Panc1 (cell line): ENCODE measurements at regions not wholly inside any gene's neighbourhood (a gene's known extent, or its start where the extent isn't known, plus 50 kb on each side); places are given as distances from the start of the nearest gene placed in this dataset.
"Not testable (repeated sequence)": the region's sequence is repeated elsewhere in the genome, so short reads cannot be mapped to it uniquely, and the experiment has no call there.

ENCODE experiments used
- ATAC-seq: fragments of 200-7000 bp; cut with Tn5 transposase; 2 replicates; pipeline ENCODE4 v1.9.1; 2020; ENCODE audit warnings: mild to moderate bottlenecking, moderate library complexity
- BruUV-seq: library from RNA; stranded (reverse); fragments of 400-500 nt; replicated peaks from 2 replicates; lab custom pipeline; 2021; lab: Mats Ljungman, UMichigan
- CTCF ChIA-PET: fragments of 300-600 bp; sonication (Branson Sonifier 250); formaldehyde crosslinking; loops from one replicate; lab custom pipeline; 2022; ENCODE audit warnings: antibody characterized with exemption; lab: Charles Lee
- POLR2A ChIA-PET: fragments of 300-600 bp; sonication (Branson Sonifier 250); formaldehyde crosslinking; loops from one replicate; lab custom pipeline; 2022; ENCODE audit warnings: antibody characterized with exemption; lab: Charles Lee
- DNase-seq: peaks from one replicate; pipeline ENCODE4 v3.0.0-alpha.2; 2010; ENCODE audit warnings: low read depth, low spot score
- H3K27ac ChIP-seq: 2 replicates; pipeline ENCODE4 v1.5.1; 2011; ENCODE audit warnings: mild to moderate bottlenecking, low read length, inconsistent platforms
- H3K27me3 ChIP-seq: fragments of 200-500 bp; sonication (Bioruptor generic); 2 replicates; pipeline ENCODE4 v1.6.0; 2014; ENCODE audit warnings: low read length, inconsistent platforms; ENCODE audit not compliant: control insufficient read depth, insufficient read depth
- H3K36me3 ChIP-seq: fragments of 200-500 bp; sonication (Bioruptor generic); 2 replicates; pipeline ENCODE4 v1.5.1; 2014; ENCODE audit warnings: inconsistent platforms, mild to moderate bottlenecking, low read length, moderate library complexity; ENCODE audit not compliant: control insufficient read depth, insufficient read depth
- H3K4me1 ChIP-seq: 2 replicates; pipeline ENCODE4 v1.5.1; 2011; ENCODE audit warnings: inconsistent platforms, mild to moderate bottlenecking, low read length, moderate library complexity; ENCODE audit not compliant: control insufficient read depth, insufficient read depth
- H3K4me3 ChIP-seq, 2 experiments: 2 replicates each; pipeline ENCODE4 v1.5.1; 2011 to 2012; ENCODE audit warnings: low read depth in 2 of 2, low read length in 2 of 2, mild to moderate bottlenecking in 2 of 2, inconsistent platforms in 1 of 2, moderate library complexity in 1 of 2
- H3K9me3 ChIP-seq: fragments of 200-500 bp; sonication (Bioruptor generic); 2 replicates; pipeline ENCODE4 v1.5.1; 2014; ENCODE audit warnings: low read depth, mild to moderate bottlenecking, inconsistent platforms, low read length, moderate library complexity; ENCODE audit not compliant: control insufficient read depth, insufficient read depth
- POLR2AphosphoS5 ChIP-seq: IDR thresholded peaks from 2 replicates; pipeline ENCODE4 v1.6.1; 2012; ENCODE audit warnings: mild to moderate bottlenecking, low read depth, low read length, moderate library complexity
- SIN3A ChIP-seq: IDR thresholded peaks from 2 replicates; pipeline ENCODE4 v1.6.1; 2012; ENCODE audit warnings: low read depth, mild to moderate bottlenecking, low read length, moderate library complexity, borderline replicate concordance; ENCODE audit not compliant: insufficient read depth
- TCF7L2 ChIP-seq: IDR thresholded peaks from 2 replicates; pipeline ENCODE4 v1.6.1; 2011; ENCODE audit warnings: mild to moderate bottlenecking, low read depth, low read length, inconsistent platforms
- in situ Hi-C: cut with HindIII; loops from 2 replicates; pipeline ENCODE4 v1.10.0; 2016; ENCODE audit warnings: low sequenced_read_pairs, low pct_unique_long_range_greater_than_20kb
- intact Hi-C: fragments of 100-400 bp; cut with micrococcal nuclease; formaldehyde crosslinking; loops from one replicate; pipeline ENCODE4 v1.10.0; 2022; ENCODE audit not compliant: unreplicated experiment
- TF ChIP-seq, protein P1 (sequence below), 2 experiments: IDR thresholded peaks; 2 replicates each; pipeline ENCODE4 v1.6.1; 2011 to 2012; ENCODE audit warnings: low read depth in 2 of 2, control low read depth in 1 of 2, low read length in 1 of 2, mild to moderate bottlenecking in 1 of 2, moderate library complexity in 1 of 2; ENCODE audit not compliant: insufficient read depth in 1 of 2
- TF ChIP-seq, protein P2 (sequence below): fragments of 450-650 bp; IDR thresholded peaks from 2 replicates; pipeline ENCODE4 v1.5.1; 2017; ENCODE audit warnings: mild to moderate bottlenecking

DNA sequence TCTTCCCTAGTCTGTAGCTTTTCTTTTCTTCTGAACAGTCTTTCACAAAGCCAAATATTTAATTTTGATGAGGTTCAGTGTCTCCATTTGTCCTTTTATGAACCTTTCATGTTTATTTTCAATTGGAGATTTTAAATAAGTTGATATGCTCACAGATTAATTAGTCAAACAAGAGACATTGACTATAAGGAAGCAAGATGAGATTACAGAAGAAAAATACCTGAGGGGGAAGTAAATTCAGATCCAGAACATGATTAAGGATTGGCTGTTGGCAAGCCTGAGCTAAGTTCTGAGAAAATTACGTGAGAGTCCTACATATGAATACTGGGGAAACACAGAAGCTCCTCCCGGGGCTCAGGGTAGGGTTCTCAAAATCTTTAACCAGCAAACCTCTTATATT, 1039.8 kb upstream of the SEMA6A start:
- POLR2A ChIA-PET: no interaction called here
- Histone ChIP-seq H3K27ac (no peak overlapping the region), H3K36me3 (no peaks in the 10 kb centered on the region), H3K9me3 (no peaks in the 10 kb centered on the region), H3K4me1 (no peaks in the 10 kb centered on the region), H3K27me3 (no peaks in the 10 kb centered on the region), H3K4me3 (no peak overlapping the region)
- in situ Hi-C loops (no loop called here), intact Hi-C loops (no loop called here)
- CTCF ChIA-PET: no interaction called here
- DNase-seq (no peak), ATAC-seq (no peak)
- TF ChIP-seq SIN3A: no peak
- no peak for TF ChIP-seq POLR2AphosphoS5
- TF ChIP-seq, protein P1, sequence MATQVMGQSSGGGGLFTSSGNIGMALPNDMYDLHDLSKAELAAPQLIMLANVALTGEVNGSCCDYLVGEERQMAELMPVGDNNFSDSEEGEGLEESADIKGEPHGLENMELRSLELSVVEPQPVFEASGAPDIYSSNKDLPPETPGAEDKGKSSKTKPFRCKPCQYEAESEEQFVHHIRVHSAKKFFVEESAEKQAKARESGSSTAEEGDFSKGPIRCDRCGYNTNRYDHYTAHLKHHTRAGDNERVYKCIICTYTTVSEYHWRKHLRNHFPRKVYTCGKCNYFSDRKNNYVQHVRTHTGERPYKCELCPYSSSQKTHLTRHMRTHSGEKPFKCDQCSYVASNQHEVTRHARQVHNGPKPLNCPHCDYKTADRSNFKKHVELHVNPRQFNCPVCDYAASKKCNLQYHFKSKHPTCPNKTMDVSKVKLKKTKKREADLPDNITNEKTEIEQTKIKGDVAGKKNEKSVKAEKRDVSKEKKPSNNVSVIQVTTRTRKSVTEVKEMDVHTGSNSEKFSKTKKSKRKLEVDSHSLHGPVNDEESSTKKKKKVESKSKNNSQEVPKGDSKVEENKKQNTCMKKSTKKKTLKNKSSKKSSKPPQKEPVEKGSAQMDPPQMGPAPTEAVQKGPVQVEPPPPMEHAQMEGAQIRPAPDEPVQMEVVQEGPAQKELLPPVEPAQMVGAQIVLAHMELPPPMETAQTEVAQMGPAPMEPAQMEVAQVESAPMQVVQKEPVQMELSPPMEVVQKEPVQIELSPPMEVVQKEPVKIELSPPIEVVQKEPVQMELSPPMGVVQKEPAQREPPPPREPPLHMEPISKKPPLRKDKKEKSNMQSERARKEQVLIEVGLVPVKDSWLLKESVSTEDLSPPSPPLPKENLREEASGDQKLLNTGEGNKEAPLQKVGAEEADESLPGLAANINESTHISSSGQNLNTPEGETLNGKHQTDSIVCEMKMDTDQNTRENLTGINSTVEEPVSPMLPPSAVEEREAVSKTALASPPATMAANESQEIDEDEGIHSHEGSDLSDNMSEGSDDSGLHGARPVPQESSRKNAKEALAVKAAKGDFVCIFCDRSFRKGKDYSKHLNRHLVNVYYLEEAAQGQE (IDR thresholded peaks at IDR 0.05; ENCODE audit: insufficient read depth in 1 of 2, low read depth in 2 of 2, low read length in 1 of 2): no peak
- TF ChIP-seq, protein P2, sequence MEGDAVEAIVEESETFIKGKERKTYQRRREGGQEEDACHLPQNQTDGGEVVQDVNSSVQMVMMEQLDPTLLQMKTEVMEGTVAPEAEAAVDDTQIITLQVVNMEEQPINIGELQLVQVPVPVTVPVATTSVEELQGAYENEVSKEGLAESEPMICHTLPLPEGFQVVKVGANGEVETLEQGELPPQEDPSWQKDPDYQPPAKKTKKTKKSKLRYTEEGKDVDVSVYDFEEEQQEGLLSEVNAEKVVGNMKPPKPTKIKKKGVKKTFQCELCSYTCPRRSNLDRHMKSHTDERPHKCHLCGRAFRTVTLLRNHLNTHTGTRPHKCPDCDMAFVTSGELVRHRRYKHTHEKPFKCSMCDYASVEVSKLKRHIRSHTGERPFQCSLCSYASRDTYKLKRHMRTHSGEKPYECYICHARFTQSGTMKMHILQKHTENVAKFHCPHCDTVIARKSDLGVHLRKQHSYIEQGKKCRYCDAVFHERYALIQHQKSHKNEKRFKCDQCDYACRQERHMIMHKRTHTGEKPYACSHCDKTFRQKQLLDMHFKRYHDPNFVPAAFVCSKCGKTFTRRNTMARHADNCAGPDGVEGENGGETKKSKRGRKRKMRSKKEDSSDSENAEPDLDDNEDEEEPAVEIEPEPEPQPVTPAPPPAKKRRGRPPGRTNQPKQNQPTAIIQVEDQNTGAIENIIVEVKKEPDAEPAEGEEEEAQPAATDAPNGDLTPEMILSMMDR: no peak
- TF ChIP-seq TCF7L2: no peak
- BruUV-seq: no TSS peak

DNA sequence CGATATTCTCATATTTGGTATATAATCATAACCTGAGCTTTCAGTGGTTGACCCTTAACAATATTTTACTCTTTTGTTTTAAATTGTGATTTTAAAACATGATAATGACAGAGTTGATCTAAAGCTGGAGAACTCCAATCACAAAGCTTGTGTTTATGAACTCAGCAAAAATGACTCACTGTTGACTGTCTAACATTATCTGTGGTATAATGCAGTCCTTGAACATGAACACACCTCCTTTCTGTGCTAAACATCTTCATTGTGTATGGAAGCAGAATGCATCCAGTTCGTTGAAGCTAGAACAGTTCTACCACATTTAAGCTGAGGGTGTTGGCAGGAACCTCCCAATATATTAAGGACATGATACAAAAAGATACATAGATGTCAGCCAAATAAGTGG, 1030.2 kb upstream of the SEMA6A start:
- CTCF ChIA-PET: interaction anchor here (0.6 kb wide), 1 partner anchor 146 kb away, joined by 7 read pairs; no protein-coding TSS in a partner anchor
- in situ Hi-C loops: no loop called here

DNA sequence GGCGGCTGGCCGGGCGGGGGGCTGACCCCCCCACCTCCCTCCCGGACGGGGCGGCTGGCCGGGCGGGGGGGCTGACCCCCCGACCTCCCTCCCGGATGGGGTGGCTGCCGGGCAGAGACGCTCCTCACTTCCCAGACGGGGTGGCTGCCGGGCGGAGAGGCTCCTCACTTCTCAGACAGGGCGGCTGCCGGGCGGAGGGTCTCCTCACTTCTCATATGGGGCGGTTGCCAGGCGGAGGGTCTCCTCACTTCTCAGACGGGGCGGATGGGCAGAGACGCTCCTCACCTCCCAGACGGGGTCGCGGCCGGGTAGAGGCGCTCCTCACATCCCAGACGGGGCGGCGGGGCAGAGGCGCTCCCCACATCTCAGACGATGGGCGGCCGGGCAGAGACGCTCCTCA, 1025.2 kb upstream of the SEMA6A start:
- H3K4me3 ChIP-seq, intact Hi-C loops, DNase-seq, in situ Hi-C loops, CTCF ChIA-PET, POLR2A ChIA-PET, H3K27ac ChIP-seq, H3K36me3 ChIP-seq, BruUV-seq, H3K27me3 ChIP-seq, ATAC-seq, H3K4me1 ChIP-seq, H3K9me3 ChIP-seq: not testable (repeated sequence)

More for the DNA sequence above, 1030.2 kb upstream of the SEMA6A start:
- no peak for DNase-seq
- Histone ChIP-seq H3K9me3 (no peaks in the 10 kb centered on the region), H3K4me3 (no peak overlapping the region), H3K27me3 (no peaks in the 10 kb centered on the region), H3K4me1 (no peaks in the 10 kb centered on the region), H3K36me3 (no peaks in the 10 kb centered on the region), H3K27ac (no peak overlapping the region)
- TF ChIP-seq, protein P1 (IDR thresholded peaks at IDR 0.05; ENCODE audit: insufficient read depth in 1 of 2, low read depth in 2 of 2, low read length in 1 of 2): no peak
- TF ChIP-seq, protein P2: no peak
- no peak for TF ChIP-seq TCF7L2
- TF ChIP-seq POLR2AphosphoS5: no peak
- TF ChIP-seq SIN3A: no peak
- BruUV-seq: no TSS peak
- no peak for ATAC-seq
- POLR2A ChIA-PET: no interaction called here
- intact Hi-C loops: no loop called here
